Activated CD8-positive, alpha-beta T cell treated with anti-CD3 and anti-CD28 coated beads, Interleukin-2, amount 10 ng/mL, durations not matched to agents 7 days and 5 days (primary cell): ENCODE measurements at regions not wholly inside any gene's neighbourhood (a gene's known extent, or its start where the extent isn't known, plus 50 kb on each side); places are given as distances from the start of the nearest gene placed in this dataset.

Experiments used
- ATAC-seq: fragments of 150-1000 bp; cut with Tn5 transposase; one replicate; pipeline ENCODE4 v1.10.0; 2021; ENCODE audit warnings: moderate library complexity
- CTCF ChIA-PET: fragments of 350-600 bp; sonication (Branson Sonifier 250); formaldehyde crosslinking; loops from one replicate; lab custom pipeline; 2021; ENCODE audit warnings: antibody characterized with exemption; lab: Charles Lee
- POLR2A ChIA-PET: fragments of 350-600 bp; sonication (Branson Sonifier 250); formaldehyde crosslinking; loops from one replicate; lab custom pipeline; 2021; ENCODE audit warnings: antibody characterized with exemption; lab: Charles Lee
- DNase-seq: peaks from one replicate; pipeline ENCODE4 v3.0.0-alpha.2; 2020
- H3K27ac Mint-ChIP-seq: one replicate; pipeline ENCODE4 v1.8.0; 2021; ENCODE audit warnings: mild to moderate bottlenecking, mixed read lengths
- H3K27me3 Mint-ChIP-seq: one replicate; pipeline ENCODE4 v1.8.0; 2021; ENCODE audit warnings: low read depth, mixed read lengths
- H3K36me3 Mint-ChIP-seq: one replicate; pipeline ENCODE4 v1.8.0; 2021; ENCODE audit warnings: low read depth, mixed read lengths
- H3K4me1 Mint-ChIP-seq: one replicate; pipeline ENCODE4 v1.8.0; 2021; ENCODE audit warnings: low read depth, mixed read lengths
- H3K4me3 Mint-ChIP-seq: one replicate; pipeline ENCODE4 v1.8.0; 2021; ENCODE audit warnings: mild to moderate bottlenecking, mixed read lengths
- H3K9me3 Mint-ChIP-seq: one replicate; pipeline ENCODE4 v1.8.0; 2022; ENCODE audit warnings: mixed read lengths; ENCODE audit not compliant: insufficient read depth

- no peak overlapping the region for H3K27ac Mint-ChIP-seq
- CTCF ChIA-PET = no interaction called here
Measured at GRCh38 chr2:160907738-160908137, 252.5 kb upstream of the TANK start.

GRCh38 chr2:160908157-160908556 is 252.1 kb upstream of the TANK start:
- H3K4me3 Mint-ChIP-seq = no peak overlapping the region
- no peak for DNase-seq
- ATAC-seq = no peak
- peaks cover 3% of the 10 kb centered on the region for H3K4me1 Mint-ChIP-seq
- H3K27ac Mint-ChIP-seq = no peak overlapping the region
- POLR2A ChIA-PET = no interaction called here
- H3K27me3 Mint-ChIP-seq = peaks cover 2% of the 10 kb centered on the region
- no peaks in the 10 kb centered on the region for H3K36me3 Mint-ChIP-seq
- CTCF ChIA-PET = interaction anchor here (0.6 kb wide), 1 partner anchor 11 kb away, joined by 4 read pairs; no protein-coding TSS in a partner anchor
- H3K9me3 Mint-ChIP-seq = no peaks in the 10 kb centered on the region

More at GRCh38 chr2:160907738-160908137, 252.5 kb upstream of the TANK start:
- POLR2A ChIA-PET = no interaction called here
- Mint-ChIP-seq H3K4me3 (no peak overlapping the region), H3K4me1 (peaks cover 3% of the 10 kb centered on the region), H3K27me3 (peaks cover 2% of the 10 kb centered on the region), H3K9me3 (no peaks in the 10 kb centered on the region), H3K36me3 (no peaks in the 10 kb centered on the region)
- DNase-seq (no peak), ATAC-seq (no peak)

- ChIA-PET POLR2A (no interaction called here), CTCF (no interaction called here)
- no peaks in the 10 kb centered on the region for H3K36me3 Mint-ChIP-seq
- ATAC-seq (no peak), DNase-seq (no peak)
- H3K27me3 Mint-ChIP-seq = peaks cover 2% of the 10 kb centered on the region
- H3K27ac Mint-ChIP-seq = no peak overlapping the region
- no peaks in the 10 kb centered on the region for H3K9me3 Mint-ChIP-seq
- H3K4me3 Mint-ChIP-seq = no peak overlapping the region
- peaks cover 7% of the 10 kb centered on the region for H3K4me1 Mint-ChIP-seq
Measured at GRCh38 chr2:160909781-160910242, 250.4 kb upstream of the TANK start.

GRCh38 chr2:160910681-160911080 is 249.5 kb upstream of the TANK start:
- Mint-ChIP-seq H3K27me3 (peaks cover 2% of the 10 kb centered on the region), H3K36me3 (no peaks in the 10 kb centered on the region), H3K4me1 (peaks cover 7% of the 10 kb centered on the region), H3K9me3 (no peaks in the 10 kb centered on the region), H3K27ac (no peak overlapping the region), H3K4me3 (no peak overlapping the region)
- POLR2A ChIA-PET = no interaction called here
- ATAC-seq = no peak
- DNase-seq = no peak
- CTCF ChIA-PET = no interaction called here

GRCh38 chr2:160911258-160911657 is 249.0 kb upstream of the TANK start:
- H3K36me3 Mint-ChIP-seq = no peaks in the 10 kb centered on the region
- peaks cover 7% of the 10 kb centered on the region for H3K4me1 Mint-ChIP-seq
- ChIA-PET POLR2A (no interaction called here), CTCF (no interaction called here)
- H3K9me3 Mint-ChIP-seq = no peaks in the 10 kb centered on the region
- DNase-seq (no peak), ATAC-seq (no peak)
- no peak overlapping the region for H3K27ac Mint-ChIP-seq
- peaks cover 2% of the 10 kb centered on the region for H3K27me3 Mint-ChIP-seq
- H3K4me3 Mint-ChIP-seq = no peak overlapping the region

DNA sequence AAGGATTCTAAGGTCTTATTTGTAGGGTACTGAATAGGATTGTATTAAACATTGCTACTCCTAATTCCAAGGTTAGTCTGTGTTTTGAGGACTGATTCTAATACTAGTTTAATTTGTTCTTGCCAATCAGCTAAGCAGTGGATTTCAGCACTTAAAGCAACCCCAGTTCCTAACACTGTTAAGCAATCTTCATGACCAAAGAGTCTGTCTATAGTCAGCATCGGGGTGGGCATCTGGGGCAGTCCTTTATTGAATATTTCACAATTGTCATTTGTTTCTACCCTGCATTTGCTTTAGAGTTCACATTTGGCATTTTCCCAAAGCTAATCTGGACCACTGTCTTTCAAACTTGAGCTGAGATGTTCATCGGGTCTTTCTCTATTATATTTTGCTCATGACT is 248.0 kb upstream of the TANK start:
- POLR2A ChIA-PET = no interaction called here
- H3K27me3 Mint-ChIP-seq = peaks cover 5% of the 10 kb centered on the region
- CTCF ChIA-PET = no interaction called here
- no peak overlapping the region for H3K27ac Mint-ChIP-seq
- no peak overlapping the region for H3K4me3 Mint-ChIP-seq
- H3K36me3 Mint-ChIP-seq = no peaks in the 10 kb centered on the region
- DNase-seq (no peak), ATAC-seq (no peak)
- H3K9me3 Mint-ChIP-seq = no peaks in the 10 kb centered on the region
- H3K4me1 Mint-ChIP-seq = peaks cover 7% of the 10 kb centered on the region

DNA sequence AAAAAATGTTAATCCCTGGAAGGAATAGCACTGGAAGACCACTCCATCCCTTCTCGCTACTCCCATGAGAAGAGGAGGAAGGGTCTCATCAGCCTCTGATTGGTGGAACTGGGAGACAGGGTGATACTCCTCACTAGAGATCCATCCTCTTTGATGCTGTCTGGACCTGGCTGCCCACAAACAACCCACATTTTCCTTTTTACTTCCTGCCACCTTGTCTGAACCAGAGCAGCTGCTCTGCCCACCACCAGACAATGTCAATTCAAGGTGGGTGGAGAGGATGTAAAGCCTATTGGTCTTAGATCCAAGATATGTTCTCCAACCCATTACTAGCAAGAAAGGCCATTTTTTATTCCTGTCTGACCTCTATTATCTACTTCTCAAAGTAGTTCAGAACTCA is 246.9 kb upstream of the TANK start:
- H3K4me3 Mint-ChIP-seq = no peak overlapping the region
- POLR2A ChIA-PET = no interaction called here

GRCh38 chr2:160914217-160914616 is 246.0 kb upstream of the TANK start:
- no peak for DNase-seq
- no peaks in the 10 kb centered on the region for H3K9me3 Mint-ChIP-seq
- no peaks in the 10 kb centered on the region for H3K36me3 Mint-ChIP-seq
- peaks cover 7% of the 10 kb centered on the region for H3K4me1 Mint-ChIP-seq
- peaks cover 5% of the 10 kb centered on the region for H3K27me3 Mint-ChIP-seq
- H3K27ac Mint-ChIP-seq = no peak overlapping the region
- no peak overlapping the region for H3K4me3 Mint-ChIP-seq
- POLR2A ChIA-PET = no interaction called here
- no peak for ATAC-seq
- CTCF ChIA-PET = no interaction called here

More for the DNA sequence above, 246.9 kb upstream of the TANK start:
- Mint-ChIP-seq H3K27me3 (peaks cover 5% of the 10 kb centered on the region), H3K9me3 (no peaks in the 10 kb centered on the region), H3K36me3 (no peaks in the 10 kb centered on the region), H3K4me1 (peaks cover 7% of the 10 kb centered on the region), H3K27ac (no peak overlapping the region)
- CTCF ChIA-PET = no interaction called here
- ATAC-seq (no peak), DNase-seq (no peak)

GRCh38 chr2:160916300-160916699 is 243.9 kb upstream of the TANK start:
- H3K27me3 Mint-ChIP-seq = peaks cover 8% of the 10 kb centered on the region
- DNase-seq = no peak
- H3K36me3 Mint-ChIP-seq = no peaks in the 10 kb centered on the region
- ChIA-PET CTCF (no interaction called here), POLR2A (no interaction called here)
- no peak for ATAC-seq
- no peaks in the 10 kb centered on the region for H3K9me3 Mint-ChIP-seq
- H3K4me3 Mint-ChIP-seq = no peak overlapping the region
- H3K27ac Mint-ChIP-seq = no peak overlapping the region
- H3K4me1 Mint-ChIP-seq = peaks cover 4% of the 10 kb centered on the region

- DNase-seq (no peak), ATAC-seq (no peak)
- Mint-ChIP-seq H3K4me1 (peaks cover 4% of the 10 kb centered on the region), H3K27me3 (peaks cover 8% of the 10 kb centered on the region), H3K36me3 (no peaks in the 10 kb centered on the region), H3K27ac (no peak overlapping the region), H3K4me3 (no peak overlapping the region), H3K9me3 (no peaks in the 10 kb centered on the region)
- ChIA-PET POLR2A (no interaction called here), CTCF (no interaction called here)
Measured at GRCh38 chr2:160917850-160918249, 242.4 kb upstream of the TANK start.

DNA sequence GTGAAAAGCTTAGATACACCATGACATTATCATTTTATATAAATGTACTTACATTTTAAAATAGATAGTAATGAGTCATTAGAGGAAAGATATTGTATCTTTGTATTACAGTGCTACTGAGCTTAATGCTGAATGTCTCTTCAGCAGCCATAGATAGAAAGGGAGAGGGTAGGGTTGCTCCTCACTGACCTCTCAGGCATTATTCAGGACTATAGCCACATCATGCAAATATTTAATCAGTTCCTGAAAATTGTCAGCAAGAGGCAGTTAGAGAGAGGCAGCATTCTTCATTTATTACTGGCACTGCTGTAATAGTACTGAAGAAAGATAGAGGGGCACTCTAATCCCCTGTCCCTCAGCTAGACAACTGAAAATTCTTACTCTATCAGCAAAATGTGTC is 242.0 kb upstream of the TANK start:
- no peak overlapping the region for H3K4me3 Mint-ChIP-seq
- DNase-seq = no peak
- POLR2A ChIA-PET = no interaction called here
- peaks cover 8% of the 10 kb centered on the region for H3K27me3 Mint-ChIP-seq
- no peak overlapping the region for H3K27ac Mint-ChIP-seq
- H3K9me3 Mint-ChIP-seq = no peaks in the 10 kb centered on the region
- H3K4me1 Mint-ChIP-seq = peaks cover 4% of the 10 kb centered on the region
- CTCF ChIA-PET = interaction anchor here (1.0 to 1.3 kb wide), 3 partner anchors 10 to 666 kb away, joined by 4 to 6 read pairs (median 5); no protein-coding TSS in a partner anchor
- no peaks in the 10 kb centered on the region for H3K36me3 Mint-ChIP-seq
- ATAC-seq = no peak

DNA sequence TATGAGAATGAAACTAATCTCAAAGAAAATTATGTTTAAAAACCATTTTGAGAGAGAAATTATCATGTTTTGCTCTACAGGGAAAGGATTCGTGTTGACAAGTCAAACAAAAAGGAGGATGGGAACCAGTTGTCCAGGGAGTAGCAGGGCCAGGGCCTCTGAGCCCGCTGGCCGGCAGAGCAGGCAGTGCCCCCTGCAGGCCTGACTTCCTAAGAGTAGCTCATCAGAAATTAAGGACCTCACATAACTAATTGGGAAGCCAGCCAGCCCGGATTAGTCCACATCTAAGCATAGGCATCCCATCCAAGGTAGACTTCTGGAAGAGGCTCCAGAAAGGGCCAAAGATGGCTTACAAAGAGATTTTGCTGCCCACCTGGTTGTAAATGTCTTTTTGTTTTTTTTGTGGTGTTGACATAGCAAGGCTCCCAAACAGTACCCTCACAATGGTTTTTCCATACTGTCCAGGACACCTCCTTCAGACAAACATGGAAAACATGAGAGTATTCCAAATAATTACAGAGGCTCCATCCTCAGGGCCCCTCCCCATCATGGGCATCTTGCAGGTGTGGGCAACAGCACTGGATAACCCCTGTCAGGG is 241.2 kb upstream of the TANK start:
- ATAC-seq (peak; percentile 44), DNase-seq (peak; percentile 33)
- Mint-ChIP-seq H3K27ac (no peak overlapping the region), H3K9me3 (no peaks in the 10 kb centered on the region), H3K36me3 (no peaks in the 10 kb centered on the region), H3K27me3 (peaks cover 8% of the 10 kb centered on the region), H3K4me3 (no peak overlapping the region), H3K4me1 (no peaks in the 10 kb centered on the region)
- CTCF ChIA-PET = interaction anchor here (0.7 to 1.3 kb wide), 4 partner anchors 9 to 809 kb away, joined by 3 to 6 read pairs (median 4); no protein-coding TSS in a partner anchor
- POLR2A ChIA-PET = no interaction called here

- no peaks in the 10 kb centered on the region for H3K4me1 Mint-ChIP-seq
- no peaks in the 10 kb centered on the region for H3K36me3 Mint-ChIP-seq
- ChIA-PET POLR2A (no interaction called here), CTCF (no interaction called here)
- H3K27ac Mint-ChIP-seq = no peak overlapping the region
- no peaks in the 10 kb centered on the region for H3K9me3 Mint-ChIP-seq
- ATAC-seq = no peak
- H3K27me3 Mint-ChIP-seq = peaks cover 8% of the 10 kb centered on the region
- DNase-seq = no peak
- no peak overlapping the region for H3K4me3 Mint-ChIP-seq
Measured at GRCh38 chr2:160920061-160920460, 240.2 kb upstream of the TANK start.
